NOMO-1 treated with dmso at 0.1 percent for 144 hours (cell line): ENCODE measurements at regions not wholly inside any gene's neighbourhood (a gene's known extent, or its start where the extent isn't known, plus 50 kb on each side); places are given as distances from the start of the nearest gene placed in this dataset.

ENCODE experiments used
- DNase-seq: peaks from one replicate; lab custom pipeline; 2025; ENCODE audit not compliant: unreplicated experiment; lab: John Stamatoyannopoulos, UW

GRCh38 chr14:57943541-57943940 lies 77.6 kb upstream of the SLC35F4 start:
- no peak for DNase-seq

DNA sequence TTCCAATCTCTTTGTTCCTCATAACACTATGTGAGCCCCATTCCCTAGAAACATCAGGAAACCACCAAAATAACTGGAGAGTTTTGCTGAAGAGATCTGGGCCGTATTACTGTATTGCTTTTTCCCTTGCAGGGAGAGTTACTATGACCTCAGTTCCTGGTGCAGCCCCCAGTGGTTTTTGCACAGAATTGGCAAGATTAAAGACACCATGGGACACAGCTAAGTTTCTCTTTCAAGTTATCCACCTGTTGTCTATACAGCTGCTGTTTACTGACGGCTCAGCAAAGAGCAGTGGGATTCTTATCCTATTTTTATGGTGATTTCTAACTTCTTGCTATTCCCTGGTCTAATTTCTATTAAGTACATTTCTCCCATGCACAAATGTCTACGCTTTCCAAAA lies 77.1 kb upstream of the SLC35F4 start:
- no peak for DNase-seq

DNA sequence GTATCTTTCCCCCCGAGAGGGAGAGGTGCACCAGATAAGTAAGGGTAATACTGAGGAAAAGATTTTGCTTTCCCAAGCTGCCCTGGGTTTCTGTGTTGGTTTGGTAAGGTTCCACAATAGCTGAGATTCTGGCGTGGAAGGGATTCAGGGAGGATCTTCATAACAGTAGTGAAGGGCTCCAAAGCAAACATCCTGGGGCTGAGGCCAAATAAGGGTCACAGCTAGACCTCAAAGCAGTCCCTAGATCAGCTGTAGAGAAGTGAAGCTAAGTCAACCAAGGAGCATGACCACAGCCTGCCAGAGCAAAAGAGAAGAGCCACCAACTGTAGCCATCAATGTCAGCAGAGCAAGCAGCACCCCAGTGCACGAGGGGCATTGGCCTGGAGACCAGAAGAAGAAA lies 73.2 kb upstream of the SLC35F4 start:
- no peak for DNase-seq

DNA sequence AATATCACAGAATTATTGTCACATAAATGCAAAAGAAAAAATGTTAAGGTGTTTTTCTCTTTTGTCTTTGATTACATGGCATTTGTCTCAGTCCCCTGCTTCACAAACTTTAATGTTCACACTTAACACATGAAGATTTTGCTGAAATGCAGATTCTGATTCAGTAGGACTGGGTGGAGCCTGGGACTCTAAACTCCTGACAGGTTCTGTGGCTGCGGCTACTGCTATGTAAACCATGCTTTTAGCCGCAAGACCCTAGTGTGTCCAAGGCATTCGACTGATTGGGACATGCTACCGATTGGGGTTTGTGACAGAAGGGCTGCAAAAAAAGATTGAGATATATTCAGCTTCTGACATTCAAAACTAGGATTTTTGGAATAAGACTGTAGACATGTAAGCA lies 72.6 kb upstream of the SLC35F4 start:
- DNase-seq = no peak

GRCh38 chr14:57937676-57938075 lies 71.8 kb upstream of the SLC35F4 start:
- no peak for DNase-seq

- DNase-seq = no peak
Observed at GRCh38 chr14:57933349-57933748, 67.5 kb upstream of the SLC35F4 start.

DNA sequence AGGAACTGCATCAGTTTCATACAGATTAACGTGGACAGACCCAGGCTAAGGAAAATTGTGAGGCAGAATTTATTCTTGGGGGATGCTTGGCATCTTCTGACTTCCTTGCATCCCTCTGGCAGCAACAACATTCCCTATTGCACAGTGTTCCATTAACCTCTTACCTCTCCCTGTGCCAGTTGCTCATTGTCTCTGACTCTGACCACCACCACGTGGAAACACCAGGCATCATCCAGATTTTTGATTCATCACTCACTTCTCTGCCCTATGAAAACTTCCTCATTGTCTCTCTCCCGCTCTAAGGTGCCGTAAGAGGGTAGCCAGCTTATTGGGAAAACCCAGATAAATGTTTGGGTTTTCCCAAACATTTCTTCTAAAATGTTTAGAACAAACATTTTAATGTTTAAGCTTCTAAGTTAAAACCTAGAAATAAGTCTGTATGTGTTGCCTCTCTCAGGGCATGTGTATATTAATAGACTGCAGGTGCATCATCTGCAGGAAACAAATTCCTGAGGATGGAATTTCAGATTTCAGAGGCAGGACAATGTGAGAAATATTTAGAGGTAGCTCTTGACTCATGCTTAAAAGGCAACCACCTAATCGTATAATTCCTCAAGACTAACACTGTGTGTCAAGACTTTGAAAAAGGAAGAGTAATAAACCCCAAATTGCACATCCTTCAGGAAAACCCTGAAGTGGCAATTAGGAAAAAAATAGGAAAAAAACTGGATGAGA lies 64.5 kb upstream of the SLC35F4 start:
- DNase-seq = no peak

DNA sequence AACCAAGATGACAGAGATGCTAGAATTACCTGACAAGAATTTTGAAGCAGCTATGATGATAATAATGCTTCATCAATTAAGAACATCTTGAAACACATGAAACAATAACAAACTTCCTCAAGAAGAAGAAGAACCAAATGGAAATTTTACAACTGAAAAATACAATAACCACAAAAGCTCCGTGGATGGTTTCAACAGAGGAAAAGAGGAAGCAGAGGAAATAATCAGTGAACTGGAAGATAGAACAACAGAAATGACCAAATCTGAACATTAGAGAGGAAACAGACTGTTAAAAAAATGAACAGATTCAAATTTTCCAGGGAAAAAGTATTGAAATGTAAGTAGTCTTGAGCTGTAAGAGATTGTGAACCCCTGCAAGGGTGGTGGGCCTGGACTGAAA lies 62.8 kb upstream of the SLC35F4 start:
- peak; percentile 38 for DNase-seq

DNA sequence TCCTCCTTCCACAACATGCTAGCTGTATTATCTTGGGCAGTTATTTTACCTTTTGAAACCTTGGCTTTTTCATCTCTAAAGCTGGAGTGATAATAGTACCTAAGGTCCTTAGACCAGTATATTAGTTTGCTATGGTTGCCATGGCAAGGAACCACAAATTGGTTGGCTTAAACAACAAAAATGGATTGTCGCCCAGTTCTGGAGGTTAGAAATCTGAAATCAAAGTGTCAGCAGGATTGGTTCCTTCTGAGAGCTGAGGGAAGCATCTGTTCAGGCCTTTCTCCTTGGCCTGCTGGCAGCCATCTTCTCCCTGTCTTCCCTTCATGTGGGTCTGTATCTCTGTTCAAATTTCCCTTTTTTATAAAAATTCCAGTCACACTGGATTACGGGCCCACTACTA lies 55.5 kb upstream of the SLC35F4 start:
- no peak for DNase-seq

- DNase-seq = no peak
Observed at GRCh38 chr14:57918791-57919190, 52.9 kb upstream of the SLC35F4 start.
